Right lobe of liver (tissue), 4 donors: ENCODE measurements at regions not wholly inside any gene's neighbourhood (a gene's known extent, or its start where the extent isn't known, plus 50 kb on each side); places are given as distances from the start of the nearest gene placed in this dataset.

Source experiments
- POLR2A ChIP-seq: fragments of 450-650 bp; IDR thresholded peaks from one replicate; pipeline ENCODE4 v1.6.1; 2017; ENCODE audit warnings: antibody characterized with exemption, mild to moderate bottlenecking
- TF ChIP-seq, protein P1 (sequence below), 4 donors: fragments of 200-600 bp in 3 of 4; fragments of 450-650 bp in 1 of 4; IDR thresholded peaks; one replicate each; pipeline versions ENCODE4 v1.5.1 to v1.8.0; 2016 to 2022; ENCODE audit warnings: antibody characterized with exemption in 4 of 4, mild to moderate bottlenecking in 2 of 4
- donor health status: DM: no; HTN: no; CAD: no.
- donor health status: DM: no; HTN: no; CAD: no.
- donor health status: DM: no; HTN: yes; CAD: no.

DNA sequence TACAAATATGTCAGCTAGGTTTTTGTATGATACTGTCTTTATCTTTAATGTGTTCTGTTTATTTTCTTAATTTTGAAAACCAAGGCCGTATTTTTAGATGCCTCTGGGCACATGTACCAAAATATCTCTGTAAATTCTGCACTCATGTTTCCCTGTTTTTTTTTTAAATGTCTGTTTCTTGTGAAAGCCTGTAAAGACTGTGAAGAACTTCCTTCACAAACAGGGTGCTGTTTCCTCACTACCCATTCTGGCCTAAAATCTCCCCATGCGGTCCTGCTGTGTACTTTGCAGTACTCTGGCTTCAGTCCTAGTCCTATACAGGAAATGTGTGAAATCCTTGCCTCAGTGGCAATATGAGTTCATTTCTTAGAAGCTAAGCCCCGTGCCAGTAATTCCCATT, 133.4 kb upstream of the ZBTB20 start:
- TF ChIP-seq POLR2A: no peak
- TF ChIP-seq, protein P1, sequence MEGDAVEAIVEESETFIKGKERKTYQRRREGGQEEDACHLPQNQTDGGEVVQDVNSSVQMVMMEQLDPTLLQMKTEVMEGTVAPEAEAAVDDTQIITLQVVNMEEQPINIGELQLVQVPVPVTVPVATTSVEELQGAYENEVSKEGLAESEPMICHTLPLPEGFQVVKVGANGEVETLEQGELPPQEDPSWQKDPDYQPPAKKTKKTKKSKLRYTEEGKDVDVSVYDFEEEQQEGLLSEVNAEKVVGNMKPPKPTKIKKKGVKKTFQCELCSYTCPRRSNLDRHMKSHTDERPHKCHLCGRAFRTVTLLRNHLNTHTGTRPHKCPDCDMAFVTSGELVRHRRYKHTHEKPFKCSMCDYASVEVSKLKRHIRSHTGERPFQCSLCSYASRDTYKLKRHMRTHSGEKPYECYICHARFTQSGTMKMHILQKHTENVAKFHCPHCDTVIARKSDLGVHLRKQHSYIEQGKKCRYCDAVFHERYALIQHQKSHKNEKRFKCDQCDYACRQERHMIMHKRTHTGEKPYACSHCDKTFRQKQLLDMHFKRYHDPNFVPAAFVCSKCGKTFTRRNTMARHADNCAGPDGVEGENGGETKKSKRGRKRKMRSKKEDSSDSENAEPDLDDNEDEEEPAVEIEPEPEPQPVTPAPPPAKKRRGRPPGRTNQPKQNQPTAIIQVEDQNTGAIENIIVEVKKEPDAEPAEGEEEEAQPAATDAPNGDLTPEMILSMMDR (IDR thresholded peaks at IDR 0.05): no peak
